ENCODE measurements at regions not wholly inside any gene's neighbourhood (a gene's known extent, or its start where the extent isn't known, plus 50 kb on each side); places are given as distances from the start of the nearest gene placed in this dataset.
"Not testable (repeated sequence)": the region's sequence is repeated elsewhere in the genome, so short reads cannot be mapped to it uniquely, and the experiment has no call there.

- intact Hi-C loops (cut with DNase I), result no loop called here
- no peak overlapping the region for H3K4me3 ChIP-seq (replicated peaks in 1 of 3)
- H3K9me3 ChIP-seq, result no peaks in the 10 kb centered on the region
- H3K27ac ChIP-seq, result peak overlapping the region in 2 of 3 donors; percentile 53 to 74
- no peaks in the 10 kb centered on the region for H3K27me3 ChIP-seq
- WGBS, 2 donors, result 76 to 81% methylated on average over 5 of the region's 5 CpGs
- H3K4me1 ChIP-seq, result peaks cover 36 to 51% of the 10 kb centered on the region in 2 donors
- H3K36me3 ChIP-seq, result no peaks in the 10 kb centered on the region
- no peak for TF ChIP-seq POLR2A (IDR thresholded peaks at IDR 0.05)
- TF ChIP-seq, protein P1, sequence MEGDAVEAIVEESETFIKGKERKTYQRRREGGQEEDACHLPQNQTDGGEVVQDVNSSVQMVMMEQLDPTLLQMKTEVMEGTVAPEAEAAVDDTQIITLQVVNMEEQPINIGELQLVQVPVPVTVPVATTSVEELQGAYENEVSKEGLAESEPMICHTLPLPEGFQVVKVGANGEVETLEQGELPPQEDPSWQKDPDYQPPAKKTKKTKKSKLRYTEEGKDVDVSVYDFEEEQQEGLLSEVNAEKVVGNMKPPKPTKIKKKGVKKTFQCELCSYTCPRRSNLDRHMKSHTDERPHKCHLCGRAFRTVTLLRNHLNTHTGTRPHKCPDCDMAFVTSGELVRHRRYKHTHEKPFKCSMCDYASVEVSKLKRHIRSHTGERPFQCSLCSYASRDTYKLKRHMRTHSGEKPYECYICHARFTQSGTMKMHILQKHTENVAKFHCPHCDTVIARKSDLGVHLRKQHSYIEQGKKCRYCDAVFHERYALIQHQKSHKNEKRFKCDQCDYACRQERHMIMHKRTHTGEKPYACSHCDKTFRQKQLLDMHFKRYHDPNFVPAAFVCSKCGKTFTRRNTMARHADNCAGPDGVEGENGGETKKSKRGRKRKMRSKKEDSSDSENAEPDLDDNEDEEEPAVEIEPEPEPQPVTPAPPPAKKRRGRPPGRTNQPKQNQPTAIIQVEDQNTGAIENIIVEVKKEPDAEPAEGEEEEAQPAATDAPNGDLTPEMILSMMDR (IDR thresholded peaks at IDR 0.05), result no peak
- DNase-seq, result no peak
Measured at GRCh38 chr3:177652556-177653291, 455.4 kb upstream of the TBL1XR1 start.

- TF ChIP-seq, protein P1 (IDR thresholded peaks at IDR 0.05), result no peak
- TF ChIP-seq POLR2A (IDR thresholded peaks at IDR 0.05), result no peak
- WGBS, 2 donors, result 48 to 57% methylated on average over 4 of the region's 4 CpGs
- H3K4me1 ChIP-seq, result peaks cover 27 to 38% of the 10 kb centered on the region in 2 donors
- peak overlapping the region; percentile 72 to 81 (median 76) for H3K27ac ChIP-seq
- DNase-seq, result peak; percentile 58 to 61
- intact Hi-C loops (cut with DNase I), result no loop called here
- no peak overlapping the region for H3K4me3 ChIP-seq (replicated peaks in 1 of 3)
- H3K9me3 ChIP-seq, result no peaks in the 10 kb centered on the region
- H3K36me3 ChIP-seq, result no peaks in the 10 kb centered on the region
- H3K27me3 ChIP-seq, result no peaks in the 10 kb centered on the region
Measured at GRCh38 chr3:177657243-177657642, 460.0 kb upstream of the TBL1XR1 start.

- peak; percentile 51 to 53 for DNase-seq
- H3K27me3 ChIP-seq, result no peaks in the 10 kb centered on the region
- intact Hi-C loops (cut with DNase I), result no loop called here
- H3K27ac ChIP-seq, result peak overlapping the region; percentile 72 to 81 (median 76)
- no peak for TF ChIP-seq POLR2A (IDR thresholded peaks at IDR 0.05)
- TF ChIP-seq, protein P1 (IDR thresholded peaks at IDR 0.05), result no peak
- H3K9me3 ChIP-seq, result no peaks in the 10 kb centered on the region
- peaks cover 19 to 27% of the 10 kb centered on the region in 2 donors for H3K4me1 ChIP-seq
- H3K4me3 ChIP-seq (replicated peaks in 1 of 3), result no peak overlapping the region
- H3K36me3 ChIP-seq, result no peaks in the 10 kb centered on the region
Measured at GRCh38 chr3:177658354-177658753, 461.1 kb upstream of the TBL1XR1 start.

- H3K36me3 ChIP-seq; H3K27me3 ChIP-seq; intact Hi-C loops (cut with DNase I); H3K4me3 ChIP-seq (replicated peaks in 1 of 3); H3K4me1 ChIP-seq; DNase-seq; H3K27ac ChIP-seq; H3K9me3 ChIP-seq: not testable (repeated sequence)
- WGBS, 2 donors, result 95 to 100% methylated on average over 3 to 15 of the region's 17 CpGs
Measured at GRCh38 chr3:177664380-177665103, 467.3 kb upstream of the TBL1XR1 start.

- Histone ChIP-seq H3K36me3 (no peaks in the 10 kb centered on the region), H3K9me3 (no peaks in the 10 kb centered on the region), H3K4me1 (no peaks in the 10 kb centered on the region), H3K27me3 (no peaks in the 10 kb centered on the region), H3K4me3 (replicated peaks in 1 of 3) (no peak overlapping the region), H3K27ac (no peak overlapping the region)
- WGBS, 2 donors, result 95 to 98% methylated on average over 9 of the region's 9 CpGs
- TF ChIP-seq, protein P1 (IDR thresholded peaks at IDR 0.05), result no peak
- TF ChIP-seq POLR2A (IDR thresholded peaks at IDR 0.05), result no peak
- intact Hi-C loops (cut with DNase I), result no loop called here
- no peak for DNase-seq
Measured at GRCh38 chr3:177665122-177665808, 468.0 kb upstream of the TBL1XR1 start.

All from thyroid gland (tissue), 4 donors.